ENCODE measurements at regions not wholly inside any gene's neighbourhood (a gene's known extent, or its start where the extent isn't known, plus 50 kb on each side); places are given as distances from the start of the nearest gene placed in this dataset.
A peak's percentile ranks its signal among the peaks of the same experiment; 100 is the strongest.

DNA sequence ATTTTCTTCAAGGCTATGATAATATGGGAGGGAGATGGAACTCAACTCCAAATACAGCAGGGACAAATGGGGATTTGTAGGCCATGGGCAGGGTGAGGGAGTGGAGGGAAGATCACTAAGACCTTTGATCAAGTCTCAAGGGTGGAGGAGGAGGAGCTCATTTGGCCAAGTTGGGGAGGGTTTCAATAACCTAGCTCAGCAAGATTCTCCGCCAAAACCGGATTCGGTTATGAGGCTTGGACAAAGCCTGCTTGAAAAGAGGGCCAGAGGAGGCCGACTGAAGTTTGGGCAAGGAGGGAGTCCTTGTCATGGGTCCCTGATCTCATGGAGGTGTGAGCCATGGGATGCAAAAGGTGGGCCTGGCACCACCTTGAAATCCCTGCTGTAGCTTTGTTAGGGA, 68.8 kb downstream of the TSN start:
- no peaks in the 10 kb centered on the region for H3K36me3 Mint-ChIP-seq (ENCODE audit: low read depth, unreplicated experiment)
- Histone ChIP-seq H3K4me2 (ENCODE audit: low read length) (no peak overlapping the region), H4K20me1 (ENCODE audit: insufficient read depth, low read length) (no peaks in the 10 kb centered on the region), H3K79me2 (ENCODE audit: insufficient read depth, low read length) (no peaks in the 10 kb centered on the region), H3K9ac (ENCODE audit: low read length) (no peak overlapping the region), H3K4me3 (ENCODE audit: insufficient read depth, low read depth, low read length) (no peak overlapping the region), H2AFZ (ENCODE audit: low read depth, low read length) (no peak overlapping the region), H3K27ac (ENCODE audit: low read depth, low read length) (no peak overlapping the region), H3K4me1 (ENCODE audit: insufficient read depth, low read length) (no peaks in the 10 kb centered on the region), H3K36me3 (ENCODE audit: insufficient read depth, low read length) (no peaks in the 10 kb centered on the region), H3K27me3 (ENCODE audit: insufficient read depth, low read length) (no peaks in the 10 kb centered on the region), H3K9me3 (ENCODE audit: insufficient read depth, low read depth, low read length) (no peaks in the 10 kb centered on the region)
- H3K9me3 Mint-ChIP-seq (ENCODE audit: unreplicated experiment) = peaks cover 7% of the 10 kb centered on the region
- DNase-seq (ENCODE audit: low read depth) (no peak), FAIRE-seq (no peak)
- H3K27me3 Mint-ChIP-seq (ENCODE audit: low read depth, unreplicated experiment) = peaks cover 4% of the 10 kb centered on the region
- peaks cover 7% of the 10 kb centered on the region for H3K4me1 Mint-ChIP-seq (ENCODE audit: low read depth, unreplicated experiment)
- TF ChIP-seq CTCF (IDR thresholded peaks at IDR 0.05; ENCODE audit: insufficient read depth, low read depth, low read length) (no peak), EZH2 (IDR thresholded peaks at IDR 0.05; ENCODE audit: insufficient read depth, low read length) (no peak)
- no peak overlapping the region for H3K27ac Mint-ChIP-seq (ENCODE audit: unreplicated experiment)
- H3K4me3 Mint-ChIP-seq (ENCODE audit: unreplicated experiment) = no peak overlapping the region

- H3K9me3 ChIP-seq (ENCODE audit: insufficient read depth, low read depth, low read length) = no peaks in the 10 kb centered on the region
- Mint-ChIP-seq H3K27me3 (ENCODE audit: low read depth, unreplicated experiment) (no peaks in the 10 kb centered on the region), H3K4me1 (ENCODE audit: low read depth, unreplicated experiment) (peaks cover 4% of the 10 kb centered on the region), H3K36me3 (ENCODE audit: low read depth, unreplicated experiment) (no peaks in the 10 kb centered on the region), H3K4me3 (ENCODE audit: unreplicated experiment) (no peak overlapping the region), H3K27ac (ENCODE audit: unreplicated experiment) (no peak overlapping the region), H3K9me3 (ENCODE audit: unreplicated experiment) (peaks cover 3% of the 10 kb centered on the region)
- H3K4me2 ChIP-seq (ENCODE audit: low read length) = no peak overlapping the region
- TF ChIP-seq EZH2 (IDR thresholded peaks at IDR 0.05; ENCODE audit: insufficient read depth, low read length) (no peak), CTCF (IDR thresholded peaks at IDR 0.05; ENCODE audit: insufficient read depth, low read depth, low read length) (no peak)
- H3K4me3 ChIP-seq (ENCODE audit: insufficient read depth, low read depth, low read length) = no peak overlapping the region
- H3K27me3 ChIP-seq (ENCODE audit: insufficient read depth, low read length) = no peaks in the 10 kb centered on the region
- H3K79me2 ChIP-seq (ENCODE audit: insufficient read depth, low read length) = no peaks in the 10 kb centered on the region
- no peaks in the 10 kb centered on the region for H4K20me1 ChIP-seq (ENCODE audit: insufficient read depth, low read length)
- no peak for FAIRE-seq
- no peak overlapping the region for H2AFZ ChIP-seq (ENCODE audit: low read depth, low read length)
- no peak overlapping the region for H3K27ac ChIP-seq (ENCODE audit: low read depth, low read length)
- no peak for DNase-seq (ENCODE audit: low read depth)
- no peaks in the 10 kb centered on the region for H3K36me3 ChIP-seq (ENCODE audit: insufficient read depth, low read length)
- no peak overlapping the region for H3K9ac ChIP-seq (ENCODE audit: low read length)
- H3K4me1 ChIP-seq (ENCODE audit: insufficient read depth, low read length) = no peaks in the 10 kb centered on the region
Observed at GRCh38 chr2:121825003-121825950, 69.8 kb downstream of the TSN start.

GRCh38 chr2:121826036-121826435, 70.6 kb downstream of the TSN start:
- Histone ChIP-seq H3K9me3 (ENCODE audit: insufficient read depth, low read depth, low read length) (no peaks in the 10 kb centered on the region), H3K4me3 (ENCODE audit: insufficient read depth, low read depth, low read length) (no peak overlapping the region), H3K4me1 (ENCODE audit: insufficient read depth, low read length) (no peaks in the 10 kb centered on the region), H2AFZ (ENCODE audit: low read depth, low read length) (no peak overlapping the region), H3K9ac (ENCODE audit: low read length) (no peak overlapping the region), H3K27ac (ENCODE audit: low read depth, low read length) (no peak overlapping the region), H3K4me2 (ENCODE audit: low read length) (no peak overlapping the region), H3K79me2 (ENCODE audit: insufficient read depth, low read length) (no peaks in the 10 kb centered on the region), H3K36me3 (ENCODE audit: insufficient read depth, low read length) (no peaks in the 10 kb centered on the region), H4K20me1 (ENCODE audit: insufficient read depth, low read length) (no peaks in the 10 kb centered on the region), H3K27me3 (ENCODE audit: insufficient read depth, low read length) (no peaks in the 10 kb centered on the region)
- no peak for FAIRE-seq
- H3K4me3 Mint-ChIP-seq (ENCODE audit: unreplicated experiment) = no peak overlapping the region
- TF ChIP-seq CTCF (IDR thresholded peaks at IDR 0.05; ENCODE audit: insufficient read depth, low read depth, low read length) = no peak
- no peak for TF ChIP-seq EZH2 (IDR thresholded peaks at IDR 0.05; ENCODE audit: insufficient read depth, low read length)
- H3K4me1 Mint-ChIP-seq (ENCODE audit: low read depth, unreplicated experiment) = peaks cover 8% of the 10 kb centered on the region
- no peak overlapping the region for H3K27ac Mint-ChIP-seq (ENCODE audit: unreplicated experiment)
- DNase-seq (ENCODE audit: low read depth) = peak; percentile 4
- H3K36me3 Mint-ChIP-seq (ENCODE audit: low read depth, unreplicated experiment) = no peaks in the 10 kb centered on the region
- peaks cover 3% of the 10 kb centered on the region for H3K9me3 Mint-ChIP-seq (ENCODE audit: unreplicated experiment)
- no peaks in the 10 kb centered on the region for H3K27me3 Mint-ChIP-seq (ENCODE audit: low read depth, unreplicated experiment)
